HFFc6 (cell line): ENCODE measurements at regions not wholly inside any gene's neighbourhood (a gene's known extent, or its start where the extent isn't known, plus 50 kb on each side); places are given as distances from the start of the nearest gene placed in this dataset.
A peak's percentile ranks its signal among the peaks of the same experiment; 100 is the strongest.

Experiments
- DNase-seq: peaks from one replicate; pipeline ENCODE4 v3.0.0-alpha.2; 2018
- H3K27ac Mint-ChIP-seq: 2 replicates; pipeline ENCODE4 v1.8.0; 2020; ENCODE audit warnings: mild to moderate bottlenecking, mixed read lengths
- H3K27me3 Mint-ChIP-seq: 2 replicates; pipeline ENCODE4 v1.8.0; 2021; ENCODE audit warnings: mild to moderate bottlenecking, moderate library complexity, mixed read lengths; ENCODE audit not compliant: insufficient read depth
- H3K36me3 Mint-ChIP-seq: 2 replicates; pipeline ENCODE4 v1.8.0; 2021; ENCODE audit warnings: low read depth, mixed read lengths
- H3K4me1 Mint-ChIP-seq: 2 replicates; pipeline ENCODE4 v1.8.0; 2020; ENCODE audit warnings: low read depth, mixed read lengths
- H3K4me3 Mint-ChIP-seq: 2 replicates; pipeline ENCODE4 v1.8.0; 2020; ENCODE audit warnings: mild to moderate bottlenecking, moderate library complexity, mixed read lengths
- H3K9me3 Mint-ChIP-seq: 2 replicates; pipeline ENCODE4 v1.8.0; 2020; ENCODE audit warnings: mild to moderate bottlenecking, mixed read lengths
- CTCF ChIP-seq: fragments of 200-600 bp; sonication (generic); IDR thresholded peaks from 2 replicates; pipeline ENCODE4 v1.5.0; 2021; ENCODE audit warnings: antibody characterized with exemption, mild to moderate bottlenecking

DNA sequence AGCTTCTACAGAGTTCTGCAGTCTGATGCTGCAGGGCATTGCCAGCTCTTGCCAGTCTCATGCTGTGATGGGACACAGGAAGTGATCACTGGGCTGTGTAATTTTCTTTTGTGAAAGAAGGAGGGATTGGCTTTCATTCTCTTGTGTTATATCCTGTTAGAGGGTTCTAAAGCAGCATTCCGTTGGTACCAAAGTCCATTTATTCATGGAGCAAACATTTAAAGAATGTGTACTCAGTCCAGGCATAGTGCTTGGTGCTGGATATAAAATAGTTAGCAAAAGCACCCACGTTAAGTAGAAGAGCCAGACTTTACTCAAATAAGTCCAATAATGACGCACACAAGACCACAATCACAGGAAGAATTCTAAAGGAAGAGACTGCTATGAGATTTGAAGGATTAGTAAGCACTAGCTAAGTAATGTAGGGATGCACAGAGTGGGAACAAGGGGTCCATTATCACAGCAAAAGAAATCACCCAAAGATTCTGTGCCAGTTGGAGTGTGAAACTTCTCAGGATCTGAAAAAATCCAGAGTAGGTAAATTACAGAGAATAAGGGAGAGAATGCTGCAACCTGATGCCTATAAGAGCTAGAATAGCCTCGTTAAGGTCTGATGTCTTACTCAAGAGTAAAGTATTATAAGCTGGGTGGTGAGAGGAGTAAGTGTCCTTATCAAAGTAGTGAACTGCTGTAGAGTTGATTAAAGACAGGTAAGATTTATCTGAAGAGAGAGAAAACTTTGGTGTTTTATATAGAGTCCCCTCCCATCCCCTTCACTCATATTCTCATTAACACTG is 728.3 kb downstream of the METTL15 start:
- H3K27ac Mint-ChIP-seq: peak overlapping the region; percentile 95
- DNase-seq: peak; percentile 98
- H3K36me3 Mint-ChIP-seq: peaks cover 4% of the 10 kb centered on the region; the same call in 1 of the 2 replicates
- no peak for TF ChIP-seq CTCF
- peak overlapping the region; percentile 31 for H3K4me3 Mint-ChIP-seq
- H3K9me3 Mint-ChIP-seq: no peaks in the 10 kb centered on the region
- H3K27me3 Mint-ChIP-seq: no peaks in the 10 kb centered on the region
- peaks cover 59% of the 10 kb centered on the region for H3K4me1 Mint-ChIP-seq

DNA sequence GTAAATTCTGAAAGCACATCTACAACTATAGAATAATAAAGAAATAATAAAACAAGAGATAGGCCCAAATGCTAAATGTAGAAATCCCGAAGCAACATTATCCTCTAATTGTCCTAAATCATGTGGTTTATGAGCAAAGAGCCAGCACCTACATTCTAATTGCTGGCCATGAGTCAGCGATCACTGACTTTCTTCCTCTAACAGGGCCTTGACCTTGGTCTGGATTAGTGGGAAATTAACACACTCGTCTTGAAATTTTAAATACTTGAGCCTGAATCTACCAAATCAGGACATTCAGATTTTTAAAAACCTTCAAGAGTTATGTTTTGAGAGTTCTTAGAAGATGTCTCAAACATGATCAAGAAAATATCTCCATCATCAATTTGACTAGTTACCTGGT is 727.6 kb downstream of the METTL15 start:
- H3K4me1 Mint-ChIP-seq: peaks cover 65% of the 10 kb centered on the region
- H3K36me3 Mint-ChIP-seq: peaks cover 4% of the 10 kb centered on the region; the same call in 1 of the 2 replicates
- peak overlapping the region; percentile 95 for H3K27ac Mint-ChIP-seq
- no peaks in the 10 kb centered on the region for H3K27me3 Mint-ChIP-seq
- H3K9me3 Mint-ChIP-seq: no peaks in the 10 kb centered on the region
- H3K4me3 Mint-ChIP-seq: peak overlapping the region; percentile 31
- DNase-seq: peak; percentile 30
- TF ChIP-seq CTCF: no peak

- peak overlapping the region; percentile 26 for H3K4me3 Mint-ChIP-seq
- peaks cover 4% of the 10 kb centered on the region; the same call in 1 of the 2 replicates for H3K36me3 Mint-ChIP-seq
- H3K4me1 Mint-ChIP-seq: peaks cover 70% of the 10 kb centered on the region
- no peak for DNase-seq
- H3K27ac Mint-ChIP-seq: peak overlapping the region; percentile 95
- no peaks in the 10 kb centered on the region for H3K27me3 Mint-ChIP-seq
- no peak for TF ChIP-seq CTCF
- no peaks in the 10 kb centered on the region for H3K9me3 Mint-ChIP-seq
Observed at GRCh38 chr11:28835317-28835716, 727.1 kb downstream of the METTL15 start.

- Mint-ChIP-seq H3K27ac (peak overlapping the region; percentile 95), H3K4me3 (peak overlapping the region; percentile 26), H3K4me1 (peaks cover 72% of the 10 kb centered on the region), H3K27me3 (no peaks in the 10 kb centered on the region), H3K36me3 (peaks cover 5% of the 10 kb centered on the region; the same call in 1 of the 2 replicates), H3K9me3 (no peaks in the 10 kb centered on the region)
- no peak for TF ChIP-seq CTCF
- DNase-seq: peak; percentile 75
Observed at GRCh38 chr11:28834877-28835276, 726.7 kb downstream of the METTL15 start.

GRCh38 chr11:28833670-28834069 is 725.5 kb downstream of the METTL15 start:
- Mint-ChIP-seq H3K9me3 (no peaks in the 10 kb centered on the region), H3K27me3 (no peaks in the 10 kb centered on the region), H3K4me3 (peak overlapping the region; percentile 26), H3K27ac (peak overlapping the region; percentile 95), H3K36me3 (peaks cover 14% of the 10 kb centered on the region; the same call in 1 of the 2 replicates), H3K4me1 (peaks cover 82% of the 10 kb centered on the region)
- peak; percentile 82 for DNase-seq
- TF ChIP-seq CTCF: no peak
